ENCODE measurements at regions not wholly inside any gene's neighbourhood (a gene's known extent, or its start where the extent isn't known, plus 50 kb on each side); places are given as distances from the start of the nearest gene placed in this dataset.

DNA sequence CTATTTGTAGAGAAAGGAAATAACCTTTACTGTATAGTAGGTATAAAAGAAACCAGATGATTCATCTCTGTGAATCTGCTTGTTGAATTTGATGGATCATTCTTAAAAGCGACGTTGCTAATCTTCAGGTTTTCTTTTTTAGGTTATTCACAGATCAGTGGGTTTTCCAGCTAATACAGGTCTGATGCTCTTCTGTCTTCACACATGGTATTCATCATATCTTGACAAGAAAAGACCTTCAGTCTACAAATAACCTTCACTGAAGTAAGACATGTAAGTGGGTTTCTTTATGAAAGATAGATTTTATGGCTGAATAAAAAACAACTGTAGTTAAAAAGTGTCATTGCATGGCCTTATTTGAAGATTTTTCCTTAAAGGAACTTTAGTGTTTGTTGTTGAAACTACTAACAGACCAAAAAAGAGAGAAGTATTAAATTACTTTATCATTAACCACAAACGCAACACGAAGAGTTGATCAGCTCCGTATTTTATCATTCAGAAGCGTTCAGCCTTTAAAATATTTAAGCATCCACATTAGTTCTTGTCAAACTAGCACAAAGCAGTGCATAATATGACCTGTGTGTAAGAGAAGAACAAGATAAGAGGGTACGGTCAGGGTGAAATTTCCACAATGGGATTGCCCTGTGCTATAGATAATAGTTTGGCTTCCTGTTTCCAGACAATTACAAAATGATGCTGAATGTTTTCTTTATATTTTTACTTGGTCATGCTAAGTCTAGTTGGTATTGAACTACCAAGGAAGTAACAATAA is 299.5 kb downstream of the MZT1 start:
- no peak overlapping the region for H3K27ac ChIP-seq
- TF ChIP-seq, protein P1, sequence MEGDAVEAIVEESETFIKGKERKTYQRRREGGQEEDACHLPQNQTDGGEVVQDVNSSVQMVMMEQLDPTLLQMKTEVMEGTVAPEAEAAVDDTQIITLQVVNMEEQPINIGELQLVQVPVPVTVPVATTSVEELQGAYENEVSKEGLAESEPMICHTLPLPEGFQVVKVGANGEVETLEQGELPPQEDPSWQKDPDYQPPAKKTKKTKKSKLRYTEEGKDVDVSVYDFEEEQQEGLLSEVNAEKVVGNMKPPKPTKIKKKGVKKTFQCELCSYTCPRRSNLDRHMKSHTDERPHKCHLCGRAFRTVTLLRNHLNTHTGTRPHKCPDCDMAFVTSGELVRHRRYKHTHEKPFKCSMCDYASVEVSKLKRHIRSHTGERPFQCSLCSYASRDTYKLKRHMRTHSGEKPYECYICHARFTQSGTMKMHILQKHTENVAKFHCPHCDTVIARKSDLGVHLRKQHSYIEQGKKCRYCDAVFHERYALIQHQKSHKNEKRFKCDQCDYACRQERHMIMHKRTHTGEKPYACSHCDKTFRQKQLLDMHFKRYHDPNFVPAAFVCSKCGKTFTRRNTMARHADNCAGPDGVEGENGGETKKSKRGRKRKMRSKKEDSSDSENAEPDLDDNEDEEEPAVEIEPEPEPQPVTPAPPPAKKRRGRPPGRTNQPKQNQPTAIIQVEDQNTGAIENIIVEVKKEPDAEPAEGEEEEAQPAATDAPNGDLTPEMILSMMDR (conservative IDR thresholded peaks at IDR 0.05) = no peak

DNA sequence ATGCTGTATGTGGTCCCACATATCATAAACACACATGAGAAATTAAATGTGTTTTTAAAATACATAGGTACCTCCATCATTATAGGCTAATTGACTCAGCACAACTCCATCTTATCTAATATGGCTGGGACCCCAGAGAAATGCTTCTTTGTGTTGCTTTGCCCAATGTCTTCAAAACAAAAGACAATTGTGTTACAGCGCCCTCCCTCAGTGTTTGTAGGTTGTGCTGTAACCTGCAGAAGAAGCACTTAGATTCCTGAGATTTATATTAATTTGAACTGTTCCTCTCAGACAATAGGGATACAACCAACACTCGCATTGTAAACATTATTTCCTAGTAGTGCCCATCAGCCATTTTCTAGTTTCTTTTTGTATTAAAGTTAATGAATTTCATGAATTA is 303.4 kb downstream of the MZT1 start:
- no peak overlapping the region for H3K27ac ChIP-seq
- TF ChIP-seq, protein P1 (conservative IDR thresholded peaks at IDR 0.05) = no peak

DNA sequence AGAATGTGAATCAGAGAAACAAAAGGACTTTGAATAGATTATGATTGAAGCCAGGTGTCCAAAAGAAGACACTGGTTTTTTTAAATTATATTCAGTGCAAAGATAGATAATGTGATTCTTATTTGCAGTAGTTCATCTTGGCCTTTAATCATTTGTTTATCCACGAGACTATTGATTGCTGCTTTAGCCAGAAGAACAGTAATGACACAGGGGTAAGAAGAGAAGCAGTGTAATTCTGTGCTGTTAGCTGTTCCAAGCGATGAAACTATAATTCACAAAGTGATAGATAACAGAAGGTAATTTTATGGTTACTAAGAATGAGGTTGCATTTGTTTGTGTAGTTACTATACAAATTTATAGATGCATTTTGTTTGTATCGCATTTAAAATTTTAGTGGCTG is 311.6 kb downstream of the MZT1 start:
- TF ChIP-seq, protein P1 (conservative IDR thresholded peaks at IDR 0.05) = no peak
- no peak overlapping the region for H3K27ac ChIP-seq

DNA sequence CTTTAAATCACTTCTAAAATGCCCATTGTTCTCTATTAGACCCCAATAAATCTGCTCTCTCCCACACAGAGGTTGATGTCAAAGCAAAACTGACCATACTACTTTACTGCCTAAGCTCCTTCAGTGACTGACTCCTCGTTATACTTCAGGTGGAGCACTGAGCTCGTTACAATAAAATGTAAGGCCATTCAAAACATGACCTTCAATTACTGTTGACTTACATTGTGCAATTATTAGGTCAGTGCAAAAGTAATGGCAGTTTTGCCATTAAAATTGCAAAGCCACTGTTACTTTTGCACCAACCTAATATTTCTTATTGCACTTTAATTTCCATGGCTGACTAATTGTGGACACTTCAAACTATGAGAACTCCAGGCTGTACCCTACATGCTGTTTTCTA is 314.9 kb downstream of the MZT1 start:
- H3K27ac ChIP-seq = no peak overlapping the region
- TF ChIP-seq, protein P1 (conservative IDR thresholded peaks at IDR 0.05) = no peak

DNA sequence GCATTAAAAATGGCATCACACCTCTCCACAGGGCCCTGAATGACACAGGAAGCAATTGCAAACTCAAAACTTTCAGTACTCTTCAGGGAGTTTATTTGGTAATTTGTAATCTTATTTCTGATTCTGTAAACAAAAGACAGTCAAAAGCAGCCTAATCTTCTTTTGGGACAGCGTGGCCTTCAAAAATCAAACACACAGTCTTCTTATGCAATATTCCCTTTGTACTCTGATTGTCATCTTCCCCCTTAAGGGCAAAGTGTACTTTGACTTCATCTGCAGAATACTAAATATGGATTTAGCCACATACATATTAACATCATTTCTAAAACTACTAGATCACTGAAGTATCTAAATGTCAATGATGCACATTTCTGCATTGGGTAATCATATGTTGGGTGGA is 322.0 kb downstream of the MZT1 start:
- TF ChIP-seq, protein P1 (conservative IDR thresholded peaks at IDR 0.05) = no peak
- H3K27ac ChIP-seq = no peak overlapping the region

DNA sequence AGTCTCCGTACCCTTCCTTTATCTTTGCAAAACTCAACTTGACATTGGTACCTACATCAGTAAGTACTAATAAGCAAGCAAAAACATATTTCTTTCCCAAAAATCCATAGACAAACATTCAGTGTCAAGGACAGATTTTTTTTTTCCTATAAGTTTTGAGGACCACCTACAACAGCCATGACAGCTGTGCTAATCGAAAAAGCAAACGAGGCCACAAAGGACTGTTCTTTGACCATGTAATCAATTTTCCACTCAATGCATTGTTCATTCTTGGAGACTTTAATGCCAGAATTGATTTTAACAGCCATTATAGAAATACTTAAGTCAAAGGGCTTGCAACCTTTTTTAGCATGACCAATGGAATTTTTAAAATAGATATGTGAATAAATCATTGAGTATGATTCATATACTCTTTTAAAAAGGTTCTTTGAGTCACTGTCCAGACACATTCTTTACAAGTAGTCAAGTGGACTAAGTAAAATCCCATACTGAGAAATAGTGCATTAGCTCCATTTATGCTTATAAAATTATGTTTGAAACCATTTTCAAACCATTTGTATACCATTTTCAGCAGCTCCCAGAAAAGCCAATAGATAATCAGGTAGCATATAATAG is 323.9 kb downstream of the MZT1 start:
- TF ChIP-seq, protein P1 (conservative IDR thresholded peaks at IDR 0.05) = no peak
- H3K27ac ChIP-seq = no peak overlapping the region

DNA sequence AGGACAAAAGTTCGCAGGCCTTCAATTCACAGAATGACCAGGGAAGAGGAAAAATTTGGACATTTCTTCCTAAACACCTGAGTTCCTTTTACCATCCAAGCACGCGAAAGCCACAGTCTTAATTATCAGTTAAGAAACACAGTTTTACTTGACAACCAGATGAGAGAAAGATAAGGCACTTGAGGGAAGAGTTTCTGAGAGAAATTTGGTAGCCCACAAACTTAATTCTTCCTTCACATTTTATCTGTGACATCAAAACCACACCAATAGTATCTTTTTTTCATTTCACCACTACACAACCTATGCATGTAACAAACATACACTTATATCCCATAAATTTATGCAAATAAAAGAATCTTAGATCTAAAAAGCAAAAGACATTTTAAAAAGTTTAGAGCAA is 326.6 kb downstream of the MZT1 start:
- no peak overlapping the region for H3K27ac ChIP-seq
- TF ChIP-seq, protein P1 (conservative IDR thresholded peaks at IDR 0.05) = no peak
